ENCODE measurements at regions not wholly inside any gene's neighbourhood (a gene's known extent, or its start where the extent isn't known, plus 50 kb on each side); places are given as distances from the start of the nearest gene placed in this dataset.

GRCh38 chr4:82261084-82261483 lies 112.7 kb downstream of the HNRNPD start:
- no peak for DNase-seq (ENCODE audit: low read depth)
- TF ChIP-seq, protein P1, sequence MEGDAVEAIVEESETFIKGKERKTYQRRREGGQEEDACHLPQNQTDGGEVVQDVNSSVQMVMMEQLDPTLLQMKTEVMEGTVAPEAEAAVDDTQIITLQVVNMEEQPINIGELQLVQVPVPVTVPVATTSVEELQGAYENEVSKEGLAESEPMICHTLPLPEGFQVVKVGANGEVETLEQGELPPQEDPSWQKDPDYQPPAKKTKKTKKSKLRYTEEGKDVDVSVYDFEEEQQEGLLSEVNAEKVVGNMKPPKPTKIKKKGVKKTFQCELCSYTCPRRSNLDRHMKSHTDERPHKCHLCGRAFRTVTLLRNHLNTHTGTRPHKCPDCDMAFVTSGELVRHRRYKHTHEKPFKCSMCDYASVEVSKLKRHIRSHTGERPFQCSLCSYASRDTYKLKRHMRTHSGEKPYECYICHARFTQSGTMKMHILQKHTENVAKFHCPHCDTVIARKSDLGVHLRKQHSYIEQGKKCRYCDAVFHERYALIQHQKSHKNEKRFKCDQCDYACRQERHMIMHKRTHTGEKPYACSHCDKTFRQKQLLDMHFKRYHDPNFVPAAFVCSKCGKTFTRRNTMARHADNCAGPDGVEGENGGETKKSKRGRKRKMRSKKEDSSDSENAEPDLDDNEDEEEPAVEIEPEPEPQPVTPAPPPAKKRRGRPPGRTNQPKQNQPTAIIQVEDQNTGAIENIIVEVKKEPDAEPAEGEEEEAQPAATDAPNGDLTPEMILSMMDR (IDR thresholded peaks at IDR 0.05; ENCODE audit: insufficient read depth, low read depth, low read length, missing control alignments), result no peak
- no peak overlapping the region for H3K4me3 ChIP-seq (ENCODE audit: low read length)

- TF ChIP-seq, protein P1 (IDR thresholded peaks at IDR 0.05; ENCODE audit: insufficient read depth, low read depth, low read length, missing control alignments), result no peak
- H3K4me3 ChIP-seq (ENCODE audit: low read length), result no peak overlapping the region
- no peak for DNase-seq (ENCODE audit: low read depth)
Observed at GRCh38 chr4:82260632-82261031, 113.2 kb downstream of the HNRNPD start.

DNA sequence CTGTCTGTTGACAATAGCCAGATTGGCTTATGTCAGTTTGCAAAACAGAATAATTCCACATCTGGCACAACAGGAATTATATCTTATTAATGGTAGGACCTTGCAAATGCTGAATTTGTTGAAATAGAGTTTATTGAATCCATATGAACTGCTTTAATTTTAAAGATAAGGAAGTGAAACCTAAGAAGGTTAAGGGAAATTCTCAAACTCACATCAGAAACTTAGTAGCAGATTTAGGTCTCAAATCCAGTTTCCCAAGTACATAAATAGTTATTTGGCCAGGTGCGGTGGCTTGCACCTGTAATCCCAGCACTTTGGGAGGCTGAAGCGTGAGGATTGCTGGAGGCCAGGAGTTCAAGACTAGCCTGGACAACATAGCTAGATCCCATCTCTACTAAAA lies 117.1 kb downstream of the HNRNPD start:
- DNase-seq (ENCODE audit: low read depth), result no peak
- TF ChIP-seq, protein P1 (IDR thresholded peaks at IDR 0.05; ENCODE audit: insufficient read depth, low read depth, low read length, missing control alignments), result no peak

GRCh38 chr4:82255657-82256056 lies 118.1 kb downstream of the HNRNPD start:
- TF ChIP-seq, protein P1 (IDR thresholded peaks at IDR 0.05; ENCODE audit: insufficient read depth, low read depth, low read length, missing control alignments), result no peak
- no peak for DNase-seq (ENCODE audit: low read depth)
- no peak overlapping the region for H3K4me3 ChIP-seq (ENCODE audit: low read length)

More for the DNA sequence above, 117.1 kb downstream of the HNRNPD start:
- H3K4me3 ChIP-seq (ENCODE audit: low read length), result no peak overlapping the region

- no peak for DNase-seq (ENCODE audit: low read depth)
- no peak overlapping the region for H3K4me3 ChIP-seq (ENCODE audit: low read length)
- TF ChIP-seq, protein P1 (IDR thresholded peaks at IDR 0.05; ENCODE audit: insufficient read depth, low read depth, low read length, missing control alignments), result no peak
Observed at GRCh38 chr4:82248903-82249632, 124.7 kb downstream of the HNRNPD start.

- TF ChIP-seq, protein P1 (IDR thresholded peaks at IDR 0.05; ENCODE audit: insufficient read depth, low read depth, low read length, missing control alignments), result no peak
- no peak for DNase-seq (ENCODE audit: low read depth)
- no peak overlapping the region for H3K4me3 ChIP-seq (ENCODE audit: low read length)
Observed at GRCh38 chr4:82247629-82248028, 126.2 kb downstream of the HNRNPD start.

DNA sequence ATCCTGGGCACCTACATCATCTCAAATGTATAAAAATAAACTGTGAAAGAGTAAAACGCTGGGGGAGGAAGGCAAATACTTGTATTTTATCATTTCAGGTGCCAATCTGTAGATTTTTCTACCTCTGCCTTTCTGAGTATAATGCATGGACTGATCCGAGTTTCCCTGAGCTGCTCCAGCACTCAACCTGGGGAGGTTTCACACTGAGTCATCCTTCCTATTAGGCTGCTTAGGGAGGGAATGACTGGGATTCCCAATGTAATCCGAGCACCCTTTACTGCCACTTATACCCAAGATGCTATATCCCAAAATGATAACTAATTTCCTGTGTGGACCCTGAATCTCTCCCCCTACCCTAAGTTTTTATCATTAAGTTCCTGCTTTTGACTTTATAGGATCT lies 126.6 kb downstream of the HNRNPD start:
- TF ChIP-seq, protein P1 (IDR thresholded peaks at IDR 0.05; ENCODE audit: insufficient read depth, low read depth, low read length, missing control alignments), result no peak
- DNase-seq (ENCODE audit: low read depth), result peak; percentile 55
- H3K4me3 ChIP-seq (ENCODE audit: low read length), result no peak overlapping the region

Measured in epithelial cell of esophagus (primary cell).